IPS-18c (cell line): ENCODE measurements at regions not wholly inside any gene's neighbourhood (a gene's known extent, or its start where the extent isn't known, plus 50 kb on each side); places are given as distances from the start of the nearest gene placed in this dataset.
"Not testable (repeated sequence)": the region's sequence is repeated elsewhere in the genome, so short reads cannot be mapped to it uniquely, and the experiment has no call there.

Source experiments
- H3K4me3 ChIP-seq: 2 replicates; pipeline ENCODE4 v1.7.0; 2013; ENCODE audit warnings: low read depth, mild to moderate bottlenecking, low read length, moderate library complexity; ENCODE audit not compliant: insufficient read depth
- H3K9me3 ChIP-seq: one replicate; pipeline ENCODE4 v1.6.1; 2013; ENCODE audit warnings: mild to moderate bottlenecking, low read length, moderate library complexity; ENCODE audit not compliant: control insufficient read depth, insufficient read depth

GRCh38 chr12:116434155-116435011 lies 124.8 kb upstream of the MAP1LC3B2 start:
- Histone ChIP-seq H3K9me3 (no peaks in the 10 kb centered on the region), H3K4me3 (no peak overlapping the region)

- Histone ChIP-seq H3K4me3 (no peak overlapping the region), H3K9me3 (no peaks in the 10 kb centered on the region)
These were observed 123.2 kb upstream of the MAP1LC3B2 start for GRCh38 chr12:116435984-116436383.

GRCh38 chr12:116436561-116437249 lies 122.5 kb upstream of the MAP1LC3B2 start:
- no peaks in the 10 kb centered on the region for H3K9me3 ChIP-seq
- no peak overlapping the region for H3K4me3 ChIP-seq

- H3K4me3 ChIP-seq, result no peak overlapping the region
- no peaks in the 10 kb centered on the region for H3K9me3 ChIP-seq
These were observed 117.9 kb upstream of the MAP1LC3B2 start for GRCh38 chr12:116441292-116441691.

- Histone ChIP-seq H3K9me3 (no peaks in the 10 kb centered on the region), H3K4me3 (no peak overlapping the region)
These were observed 116.9 kb upstream of the MAP1LC3B2 start for GRCh38 chr12:116442304-116442703.

GRCh38 chr12:116442946-116443345 lies 116.2 kb upstream of the MAP1LC3B2 start:
- no peaks in the 10 kb centered on the region for H3K9me3 ChIP-seq
- no peak overlapping the region for H3K4me3 ChIP-seq

- no peak overlapping the region for H3K4me3 ChIP-seq
- H3K9me3 ChIP-seq, result no peaks in the 10 kb centered on the region
These were observed 115.2 kb upstream of the MAP1LC3B2 start for GRCh38 chr12:116443821-116444589.

- Histone ChIP-seq H3K9me3 (no peaks in the 10 kb centered on the region), H3K4me3 (no peak overlapping the region)
These were observed 114.6 kb upstream of the MAP1LC3B2 start for GRCh38 chr12:116444590-116444943.

GRCh38 chr12:116448165-116448739 lies 110.9 kb upstream of the MAP1LC3B2 start:
- Histone ChIP-seq H3K9me3 (no peaks in the 10 kb centered on the region), H3K4me3 (no peak overlapping the region)

GRCh38 chr12:116450406-116450910 lies 108.7 kb upstream of the MAP1LC3B2 start:
- Histone ChIP-seq H3K4me3 (no peak overlapping the region), H3K9me3 (no peaks in the 10 kb centered on the region)

- H3K9me3 ChIP-seq, H3K4me3 ChIP-seq: not testable (repeated sequence)
These were observed 106.2 kb upstream of the MAP1LC3B2 start for GRCh38 chr12:116452975-116453374.

- H3K4me3 ChIP-seq, result no peak overlapping the region
- no peaks in the 10 kb centered on the region for H3K9me3 ChIP-seq
These were observed 105.5 kb upstream of the MAP1LC3B2 start for GRCh38 chr12:116453631-116454030.

GRCh38 chr12:116454076-116454475 lies 105.1 kb upstream of the MAP1LC3B2 start:
- Histone ChIP-seq H3K9me3 (no peaks in the 10 kb centered on the region), H3K4me3 (no peak overlapping the region)

- no peak overlapping the region for H3K4me3 ChIP-seq
- H3K9me3 ChIP-seq, result no peaks in the 10 kb centered on the region
These were observed 104.2 kb upstream of the MAP1LC3B2 start for GRCh38 chr12:116454950-116455447.

- H3K9me3 ChIP-seq, result no peaks in the 10 kb centered on the region
- no peak overlapping the region for H3K4me3 ChIP-seq
These were observed 103.4 kb upstream of the MAP1LC3B2 start for GRCh38 chr12:116455540-116456329.

GRCh38 chr12:116456330-116457082 lies 102.7 kb upstream of the MAP1LC3B2 start:
- Histone ChIP-seq H3K9me3 (no peaks in the 10 kb centered on the region), H3K4me3 (no peak overlapping the region)
